ENCODE measurements at regions not wholly inside any gene's neighbourhood (a gene's known extent, or its start where the extent isn't known, plus 50 kb on each side); places are given as distances from the start of the nearest gene placed in this dataset.

DNA sequence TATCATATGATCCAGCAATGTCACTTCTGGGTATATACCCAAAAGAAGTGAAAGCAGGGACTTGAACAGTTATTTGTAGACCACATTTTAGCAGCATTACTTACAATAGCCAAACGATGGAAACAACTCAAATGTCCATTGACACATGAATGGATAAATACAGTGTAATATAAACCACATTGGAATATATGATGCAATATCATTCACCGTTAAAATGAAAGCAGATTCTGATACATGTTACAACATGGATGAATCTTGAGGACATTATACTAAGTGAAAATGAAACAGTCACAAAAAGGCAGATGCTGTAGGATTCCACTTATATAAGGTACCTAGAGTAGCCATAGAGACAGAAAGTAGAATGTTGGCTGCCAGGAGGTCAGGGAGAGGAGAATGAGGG, 130.5 kb upstream of the SMAD1 start:
- POLR2A ChIA-PET: no interaction called here
- H3K9me3 ChIP-seq (ENCODE audit: control insufficient read depth, insufficient read depth, low read length): no peaks in the 10 kb centered on the region; the same call in 1 of the 2 replicates
- H3K4me3 ChIP-seq (ENCODE audit: low read depth, low read length): no peak overlapping the region
- H3K27me3 ChIP-seq (ENCODE audit: control insufficient read depth, insufficient read depth, low read length): peaks cover 2% of the 10 kb centered on the region
- no peak for DNase-seq (ENCODE audit: low read depth, low spot score)
- TF ChIP-seq, protein P1, sequence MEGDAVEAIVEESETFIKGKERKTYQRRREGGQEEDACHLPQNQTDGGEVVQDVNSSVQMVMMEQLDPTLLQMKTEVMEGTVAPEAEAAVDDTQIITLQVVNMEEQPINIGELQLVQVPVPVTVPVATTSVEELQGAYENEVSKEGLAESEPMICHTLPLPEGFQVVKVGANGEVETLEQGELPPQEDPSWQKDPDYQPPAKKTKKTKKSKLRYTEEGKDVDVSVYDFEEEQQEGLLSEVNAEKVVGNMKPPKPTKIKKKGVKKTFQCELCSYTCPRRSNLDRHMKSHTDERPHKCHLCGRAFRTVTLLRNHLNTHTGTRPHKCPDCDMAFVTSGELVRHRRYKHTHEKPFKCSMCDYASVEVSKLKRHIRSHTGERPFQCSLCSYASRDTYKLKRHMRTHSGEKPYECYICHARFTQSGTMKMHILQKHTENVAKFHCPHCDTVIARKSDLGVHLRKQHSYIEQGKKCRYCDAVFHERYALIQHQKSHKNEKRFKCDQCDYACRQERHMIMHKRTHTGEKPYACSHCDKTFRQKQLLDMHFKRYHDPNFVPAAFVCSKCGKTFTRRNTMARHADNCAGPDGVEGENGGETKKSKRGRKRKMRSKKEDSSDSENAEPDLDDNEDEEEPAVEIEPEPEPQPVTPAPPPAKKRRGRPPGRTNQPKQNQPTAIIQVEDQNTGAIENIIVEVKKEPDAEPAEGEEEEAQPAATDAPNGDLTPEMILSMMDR (IDR thresholded peaks at IDR 0.05; ENCODE audit: low read depth, low read length): no peak
- no peak overlapping the region for H3K27ac ChIP-seq (ENCODE audit: low read depth, low read length)
- CTCF ChIA-PET: no interaction called here

DNA sequence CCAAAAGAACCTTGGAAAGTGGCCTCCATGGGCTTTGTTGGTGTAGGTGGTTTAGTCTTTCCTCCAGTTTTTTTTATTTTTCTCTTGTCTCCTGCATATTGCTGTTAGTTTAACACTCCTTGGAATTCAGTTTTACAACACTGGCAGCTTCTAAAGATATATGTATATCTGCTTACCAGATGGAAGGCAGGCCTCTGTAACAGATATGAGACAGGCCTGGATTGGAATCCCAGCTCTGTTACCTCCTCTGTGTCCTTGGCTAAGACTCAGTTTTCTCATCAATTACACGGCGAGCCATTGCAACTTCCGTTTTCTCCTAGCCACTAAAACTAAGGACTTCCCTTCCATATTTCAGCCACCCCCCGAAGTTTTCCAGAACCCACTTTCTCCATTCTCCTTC, 133.4 kb upstream of the SMAD1 start:
- ChIA-PET POLR2A (no interaction called here), CTCF (no interaction called here)
- Histone ChIP-seq H3K4me3 (ENCODE audit: low read depth, low read length) (no peak overlapping the region), H3K27me3 (ENCODE audit: control insufficient read depth, insufficient read depth, low read length) (peaks cover 2% of the 10 kb centered on the region), H3K27ac (ENCODE audit: low read depth, low read length) (no peak overlapping the region), H3K9me3 (ENCODE audit: control insufficient read depth, insufficient read depth, low read length) (no peaks in the 10 kb centered on the region; the same call in 1 of the 2 replicates)
- no peak for DNase-seq (ENCODE audit: low read depth, low spot score)
- TF ChIP-seq, protein P1 (IDR thresholded peaks at IDR 0.05; ENCODE audit: low read depth, low read length): no peak

GRCh38 chr4:145347684-145348083, 134.0 kb upstream of the SMAD1 start:
- Histone ChIP-seq H3K9me3 (ENCODE audit: control insufficient read depth, insufficient read depth, low read length) (no peaks in the 10 kb centered on the region; the same call in 1 of the 2 replicates), H3K27ac (ENCODE audit: low read depth, low read length) (no peak overlapping the region), H3K4me3 (ENCODE audit: low read depth, low read length) (no peak overlapping the region), H3K27me3 (ENCODE audit: control insufficient read depth, insufficient read depth, low read length) (peaks cover under 1% of the 10 kb centered on the region)
- TF ChIP-seq, protein P1 (IDR thresholded peaks at IDR 0.05; ENCODE audit: low read depth, low read length): no peak
- no peak for DNase-seq (ENCODE audit: low read depth, low spot score)
- CTCF ChIA-PET: interaction anchor here (1.4 kb wide), 1 partner anchor 210 kb away, joined by 4 read pairs; no protein-coding TSS in a partner anchor
- POLR2A ChIA-PET: no interaction called here

- CTCF ChIA-PET: no interaction called here
- no peak for DNase-seq (ENCODE audit: low read depth, low spot score)
- POLR2A ChIA-PET: no interaction called here
Observed at GRCh38 chr4:145346081-145346480, 135.6 kb upstream of the SMAD1 start.

GRCh38 chr4:145345401-145345800, 136.3 kb upstream of the SMAD1 start:
- POLR2A ChIA-PET: no interaction called here
- TF ChIP-seq, protein P1 (IDR thresholded peaks at IDR 0.05; ENCODE audit: low read depth, low read length): no peak
- no peak for DNase-seq (ENCODE audit: low read depth, low spot score)

More at GRCh38 chr4:145346081-145346480, 135.6 kb upstream of the SMAD1 start:
- H3K9me3 ChIP-seq (ENCODE audit: control insufficient read depth, insufficient read depth, low read length): no peaks in the 10 kb centered on the region; the same call in 1 of the 2 replicates
- TF ChIP-seq, protein P1 (IDR thresholded peaks at IDR 0.05; ENCODE audit: low read depth, low read length): no peak
- H3K27ac ChIP-seq (ENCODE audit: low read depth, low read length): no peak overlapping the region
- H3K27me3 ChIP-seq (ENCODE audit: control insufficient read depth, insufficient read depth, low read length): peaks cover 2% of the 10 kb centered on the region
- H3K4me3 ChIP-seq (ENCODE audit: low read depth, low read length): no peak overlapping the region

More at GRCh38 chr4:145345401-145345800, 136.3 kb upstream of the SMAD1 start:
- CTCF ChIA-PET: no interaction called here
- H3K9me3 ChIP-seq (ENCODE audit: control insufficient read depth, insufficient read depth, low read length): no peaks in the 10 kb centered on the region; the same call in 1 of the 2 replicates
- no peak overlapping the region for H3K4me3 ChIP-seq (ENCODE audit: low read depth, low read length)
- H3K27ac ChIP-seq (ENCODE audit: low read depth, low read length): no peak overlapping the region
- H3K27me3 ChIP-seq (ENCODE audit: control insufficient read depth, insufficient read depth, low read length): peaks cover 2% of the 10 kb centered on the region
